NCI-H2171 treated with DMSO at 0.1 percent for 48 hours (cell line): ENCODE measurements at regions not wholly inside any gene's neighbourhood (a gene's known extent, or its start where the extent isn't known, plus 50 kb on each side); places are given as distances from the start of the nearest gene placed in this dataset.

Source experiments
- DNase-seq: peaks from one replicate; lab custom pipeline; 2025; lab: John Stamatoyannopoulos, UW

GRCh38 chr15:89399238-89400115 lies 64.9 kb upstream of the POLG start:
- peak; percentile 85 for DNase-seq

DNA sequence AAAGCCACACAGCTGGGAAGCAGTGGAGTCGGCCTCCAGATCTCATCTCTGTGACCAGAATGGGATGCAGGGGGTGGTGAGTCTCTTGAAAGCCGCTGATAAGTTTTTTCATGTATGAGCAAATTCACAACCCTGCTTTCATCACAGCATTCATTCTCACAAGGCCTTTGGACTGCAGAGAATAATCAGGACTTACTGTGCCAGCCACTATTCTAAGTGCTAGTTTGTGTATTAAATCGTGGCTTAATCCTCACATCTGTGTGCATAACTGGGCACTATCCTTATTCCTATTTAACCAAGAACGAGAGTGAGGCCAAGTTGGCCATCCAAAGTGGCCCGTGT lies 64.2 kb upstream of the POLG start:
- DNase-seq: no peak

GRCh38 chr15:89397653-89398023 lies 63.0 kb upstream of the POLG start:
- DNase-seq: no peak

GRCh38 chr15:89396723-89397652 lies 62.4 kb upstream of the POLG start:
- no peak for DNase-seq

DNA sequence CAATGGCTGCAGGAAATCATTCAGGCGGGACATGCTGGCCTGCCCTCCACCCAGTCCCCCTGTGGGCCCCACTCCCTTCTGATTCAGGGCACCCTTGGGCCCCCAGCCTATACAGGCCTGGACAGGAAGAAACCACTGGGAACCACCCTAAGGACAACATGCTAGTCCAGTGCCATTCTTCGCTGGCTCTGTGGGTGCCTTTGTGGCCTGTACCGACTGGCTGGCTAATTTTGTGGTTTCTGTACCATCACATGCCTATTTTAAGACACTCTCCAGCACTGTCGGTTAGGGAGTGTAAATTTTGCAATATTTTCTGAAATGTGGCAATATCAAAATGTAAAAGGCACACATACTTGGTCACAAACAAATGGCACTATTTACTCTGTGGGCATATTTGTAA lies 61.4 kb upstream of the POLG start:
- DNase-seq: no peak

- DNase-seq: no peak
These were observed 60.8 kb upstream of the POLG start for GRCh38 chr15:89395461-89395871.

DNA sequence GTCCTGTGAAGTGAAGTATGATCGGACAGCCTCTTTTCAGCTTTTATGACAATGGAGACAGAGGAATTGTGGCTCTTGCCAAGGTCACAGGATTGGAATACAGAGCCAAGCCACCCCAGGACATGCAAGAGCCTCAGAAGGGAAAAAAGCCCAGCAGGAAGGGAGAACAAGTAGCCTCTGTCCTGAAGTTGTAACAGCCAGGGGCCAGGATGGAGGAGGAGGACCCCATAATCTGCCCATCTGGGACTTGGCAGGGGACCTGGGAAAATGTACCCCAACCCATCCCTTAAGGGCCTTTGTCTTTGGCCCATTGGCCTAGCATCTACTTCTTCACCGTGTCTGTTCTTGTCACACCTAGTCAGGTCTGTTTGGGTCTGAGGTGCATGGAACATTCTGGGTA lies 60.4 kb upstream of the POLG start:
- DNase-seq: no peak

- DNase-seq: no peak
These were observed 58.4 kb upstream of the POLG start for GRCh38 chr15:89393056-89393455.

- DNase-seq: no peak
These were observed 57.1 kb upstream of the POLG start for GRCh38 chr15:89391685-89392257.

- DNase-seq: no peak
These were observed 55.4 kb upstream of the POLG start for GRCh38 chr15:89389841-89390603.

DNA sequence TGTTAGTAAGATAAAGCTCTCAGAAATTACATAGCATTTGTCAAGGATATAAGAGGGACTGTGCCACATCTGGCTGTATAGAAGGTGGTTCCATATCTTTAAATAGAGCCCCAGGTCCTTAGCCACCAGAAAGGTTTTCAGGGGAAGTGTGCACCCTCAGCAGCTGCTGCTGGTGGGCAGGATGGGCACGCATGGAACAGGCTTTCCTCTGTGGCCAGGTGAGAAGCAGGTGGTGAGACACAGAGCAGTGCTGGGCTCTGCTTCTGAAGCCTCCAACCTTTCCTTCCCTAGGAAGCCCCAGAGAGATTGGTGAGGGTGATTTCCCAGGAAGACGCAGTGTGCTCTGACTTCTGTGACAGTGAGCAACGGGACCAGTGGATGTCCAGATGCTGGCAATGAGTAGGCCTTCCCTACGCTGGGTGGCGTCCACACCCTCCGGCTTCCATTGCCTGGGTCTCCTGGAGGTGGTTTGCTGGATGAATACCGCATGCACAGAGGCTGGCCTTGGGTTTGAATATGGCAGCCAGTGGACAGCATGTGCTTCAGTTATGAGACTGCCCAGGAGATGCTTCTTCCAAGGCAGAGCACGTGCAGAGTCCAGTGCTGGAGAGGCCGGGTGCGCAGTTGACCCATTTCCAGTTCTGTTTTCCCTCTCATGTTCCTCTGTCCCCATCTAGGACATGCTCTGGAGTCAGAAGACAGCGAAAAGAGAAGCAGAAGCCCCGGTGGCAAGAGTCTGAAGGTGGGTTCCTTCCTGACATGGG lies 52.7 kb upstream of the POLG start:
- no peak for DNase-seq

GRCh38 chr15:89385596-89386331 lies 51.1 kb upstream of the POLG start:
- no peak for DNase-seq
